A549 (cell line): ENCODE measurements at regions not wholly inside any gene's neighbourhood (a gene's known extent, or its start where the extent isn't known, plus 50 kb on each side); places are given as distances from the start of the nearest gene placed in this dataset.

Source experiments
- ATAC-seq, 2 experiments: fragments of 200-7000 bp in 1 of 2; fragments of >200 bp in 1 of 2; cut with Nextera tagmentation in 1 of 2; cut with Tn5 transposase in 1 of 2; 3 replicates each; pipeline versions ENCODE4 v1.8.0 to v1.9.1; 2018 to 2020; ENCODE audit warnings: mild to moderate bottlenecking in 1 of 2, moderate library complexity in 1 of 2
- CTCF ChIA-PET: fragments of 300-600 bp; sonication (Branson Sonifier 250); formaldehyde crosslinking; extraction: SDS; loops from one replicate; lab custom pipeline; 2021; ENCODE audit warnings: antibody characterized with exemption, inconsistent platforms; lab: Yijun Ruan, JAX
- POLR2A ChIA-PET: fragments of 350-600 bp; formaldehyde crosslinking; extraction: SDS; loops from one replicate; lab custom pipeline; 2021; ENCODE audit warnings: antibody characterized with exemption, inconsistent platforms; lab: Yijun Ruan, JAX
- DNase-seq, 2 experiments: peaks; one replicate each; pipeline versions ENCODE4 v3.0.0 to v3.0.0-alpha.2; 2011 to 2016; ENCODE audit warnings: low read depth in 1 of 2, low spot score in 1 of 2
- FAIRE-seq: peaks from 2 replicates; lab custom pipeline; 2011; peaks lifted over from hg19 to GRCh38; lab: Jason Lieb, UNC
- H3K27ac ChIP-seq, 2 experiments: fragments of >200 bp; sonication (Bioruptor Twin); formaldehyde crosslinking; 3 replicates each; pipeline ENCODE4 v1.5.1; 2016 to 2017
- H3K4me1 ChIP-seq: fragments of >200 bp; sonication (Bioruptor Twin); formaldehyde crosslinking; 3 replicates; pipeline ENCODE4 v1.6.1; 2016
- H3K4me2 ChIP-seq: fragments of >200 bp; sonication (Bioruptor Twin); formaldehyde crosslinking; 3 replicates; pipeline ENCODE4 v1.6.1; 2016
- H3K4me3 ChIP-seq: fragments of >200 bp; sonication (Bioruptor Twin); formaldehyde crosslinking; 3 replicates; pipeline ENCODE4 v1.5.1; 2016
- H3K9me3 ChIP-seq: fragments of >200 bp; sonication (Bioruptor Twin); formaldehyde crosslinking; 3 replicates; pipeline ENCODE4 v1.6.1; 2016
- BHLHE40 ChIP-seq: IDR thresholded peaks from 2 replicates; pipeline ENCODE4 v1.6.1; 2012; ENCODE audit warnings: low read depth, low read length, inconsistent platforms
- CBX8 ChIP-seq: fragments of 200-600 bp; sonication (generic); IDR thresholded peaks from 2 replicates; pipeline ENCODE4 v1.6.1; 2016
- CEBPB ChIP-seq, 2 experiments: fragments of >200 bp in 1 of 2; sonication (Bioruptor Twin) in 1 of 2; formaldehyde crosslinking in 1 of 2; IDR thresholded peaks; 2 replicates each; pipeline ENCODE4 v1.6.1; 2012 to 2016
- CHD4 ChIP-seq: fragments of 200-600 bp; sonication (generic); IDR thresholded peaks from 2 replicates; pipeline ENCODE4 v1.6.1; 2016; ENCODE audit warnings: antibody characterized with exemption, mild to moderate bottlenecking, borderline replicate concordance
- CTCF ChIP-seq: fragments of >200 bp; sonication (Bioruptor Twin); formaldehyde crosslinking; IDR thresholded peaks from 3 replicates; pipeline ENCODE4 v1.5.1; 2016
- EP300 ChIP-seq, 2 experiments: fragments of >200 bp; sonication (Bioruptor Twin); formaldehyde crosslinking; IDR thresholded peaks; 2 replicates in 1 of 2; 3 replicates in 1 of 2; pipeline ENCODE4 v1.6.1; 2016 to 2017
- ESRRA ChIP-seq: fragments of 150-350 bp; IDR thresholded peaks from 2 replicates; pipeline ENCODE4 v1.6.1; 2014; ENCODE audit warnings: mild to moderate bottlenecking, low read length, borderline replicate concordance
- FOSL2 ChIP-seq, 2 experiments: fragments of 450-650 bp in 1 of 2; fragments of >200 bp in 1 of 2; sonication (Bioruptor Twin) in 1 of 2; formaldehyde crosslinking; IDR thresholded peaks; 2 replicates each; pipeline versions ENCODE4 v1.5.0 to v1.6.1; 2016 to 2020; ENCODE audit warnings: mild to moderate bottlenecking in 1 of 2, moderate library complexity in 1 of 2
- FOXS1 ChIP-seq: fragments of 250-450 bp; sonication (Bioruptor Pico); IDR thresholded peaks from 2 replicates; pipeline ENCODE4 v1.5.0; 2020; ENCODE audit warnings: mild to moderate bottlenecking, moderate library complexity
- HES2 ChIP-seq: fragments of >200 bp; sonication (Bioruptor Twin); formaldehyde crosslinking; IDR thresholded peaks from 2 replicates; pipeline ENCODE4 v1.6.1; 2016
- JUN ChIP-seq, 2 experiments: fragments of >200 bp; sonication (Bioruptor Twin); formaldehyde crosslinking; IDR thresholded peaks; 2 replicates in 1 of 2; 3 replicates in 1 of 2; pipeline ENCODE4 v1.6.1; 2016 to 2017
- JUNB ChIP-seq: fragments of >200 bp; sonication (Bioruptor Twin); formaldehyde crosslinking; IDR thresholded peaks from 2 replicates; pipeline ENCODE4 v1.6.1; 2016
- KDM1A ChIP-seq: fragments of 200-600 bp; sonication (generic); IDR thresholded peaks from 2 replicates; pipeline ENCODE4 v1.6.1; 2016; ENCODE audit warnings: low read depth, mild to moderate bottlenecking
- KDM5A ChIP-seq: fragments of 200-600 bp; sonication (generic); IDR thresholded peaks from 2 replicates; pipeline ENCODE4 v1.6.1; 2016; ENCODE audit warnings: antibody characterized with exemption, mild to moderate bottlenecking
- MAX ChIP-seq: IDR thresholded peaks from 2 replicates; pipeline ENCODE4 v1.6.1; 2012
- MYC ChIP-seq: IDR thresholded peaks from 2 replicates; pipeline ENCODE4 v1.6.1; 2012; ENCODE audit warnings: mild to moderate bottlenecking, inconsistent platforms, low read length, improper control_type of control experiment, borderline replicate concordance
- PHF8 ChIP-seq: fragments of 200-600 bp; sonication (generic); IDR thresholded peaks from 2 replicates; pipeline ENCODE4 v1.6.1; 2016; ENCODE audit warnings: low read depth, mild to moderate bottlenecking, antibody characterized with exemption, moderate library complexity, borderline replicate concordance
- POLR2AphosphoS2 ChIP-seq: conservative IDR thresholded peaks from 2 replicates; pipeline ENCODE4 v1.6.1; 2012; ENCODE audit warnings: low read length, improper control_type of control experiment, inconsistent platforms
- RNF2 ChIP-seq: fragments of 200-600 bp; sonication (generic); IDR thresholded peaks from 2 replicates; pipeline ENCODE4 v1.6.1; 2016; ENCODE audit warnings: low read depth, mild to moderate bottlenecking, antibody characterized with exemption, moderate library complexity, borderline replicate concordance
- TFCP2L1 ChIP-seq: fragments of 250-450 bp; sonication (Bioruptor Pico); IDR thresholded peaks from 2 replicates; pipeline ENCODE4 v1.5.0; 2021; ENCODE audit warnings: mild to moderate bottlenecking
- TP53 ChIP-seq: fragments of 250-450 bp; sonication (Bioruptor Pico); IDR thresholded peaks from 2 replicates; pipeline ENCODE4 v1.5.0; 2021; ENCODE audit warnings: mild to moderate bottlenecking, moderate library complexity
- USF2 ChIP-seq: fragments of 450-650 bp; IDR thresholded peaks from 2 replicates; pipeline ENCODE4 v1.6.1; 2014; ENCODE audit warnings: antibody characterized with exemption
- ZNF302 ChIP-seq: fragments of 250-450 bp; sonication (Bioruptor Pico); IDR thresholded peaks from 2 replicates; pipeline ENCODE4 v1.9.0; 2021; ENCODE audit warnings: inconsistent platforms, mild to moderate bottlenecking, moderate library complexity
- WGBS: methylation state at CpG from one replicate; pipeline ENCODE4 v1.1.6; 2017; ENCODE audit errors: missing lambda C conversion rate; 5-methylcytosine and 5-hydroxymethylcytosine counted together

- no peak overlapping the region for H3K4me2 ChIP-seq
- no peaks in the 10 kb centered on the region for H3K9me3 ChIP-seq
- no peaks in the 10 kb centered on the region for H3K4me1 ChIP-seq
- FAIRE-seq (no peak), DNase-seq (no peak), ATAC-seq (no peak)
- no peak overlapping the region for H3K4me3 ChIP-seq
- POLR2A ChIA-PET, result no interaction called here
- no peak overlapping the region for H3K27ac ChIP-seq
- WGBS, result 66% methylated on average over 2 of the region's 2 CpGs
- CTCF ChIA-PET, result interaction anchor here (1.1 kb wide), 1 partner anchor 35 kb away, joined by 3 read pairs; no protein-coding TSS in a partner anchor
- TF ChIP-seq POLR2AphosphoS2 (no peak), KDM1A (no peak), KDM5A (no peak), HES2 (no peak), JUN (IDR thresholded peaks at IDR 0.05) (no peak), FOSL2 (IDR thresholded peaks at IDR 0.05) (no peak), FOSL2 (CRISPR knock-in tag; IDR thresholded peaks at IDR 0.05) (no peak), FOXS1 (CRISPR knock-in tag) (no peak), MYC (no peak), BHLHE40 (no peak)
These were observed 398.4 kb downstream of the NUAK1 start for GRCh38 chr12:105740369-105740768.

- 64% methylated on average over 9 of the region's 9 CpGs for WGBS
- TF ChIP-seq ESRRA (no peak), MYC (no peak), PHF8 (no peak), RNF2 (no peak), TFCP2L1 (CRISPR knock-in tag) (no peak), TP53 (CRISPR knock-in tag) (no peak), CBX8 (no peak)
- Histone ChIP-seq H3K4me2 (no peak overlapping the region), H3K9me3 (no peaks in the 10 kb centered on the region), H3K4me1 (no peaks in the 10 kb centered on the region), H3K27ac (no peak overlapping the region), H3K4me3 (no peak overlapping the region)
- FAIRE-seq, result no peak
- ATAC-seq, result no peak
- no peak for DNase-seq
- POLR2A ChIA-PET, result no interaction called here
- CTCF ChIA-PET, result interaction anchor here (0.9 to 1.1 kb wide), 2 partner anchors 36 to 397 kb away, joined by 3 read pairs; no protein-coding TSS in a partner anchor
These were observed 397.6 kb downstream of the NUAK1 start for GRCh38 chr12:105740970-105741725.

- no peak overlapping the region for H3K4me2 ChIP-seq
- 71% methylated on average over 9 of the region's 9 CpGs for WGBS
These were observed 396.8 kb downstream of the NUAK1 start for GRCh38 chr12:105741786-105742566.

More at GRCh38 chr12:105741786-105742566, 396.8 kb downstream of the NUAK1 start:
- Histone ChIP-seq H3K9me3 (no peaks in the 10 kb centered on the region), H3K27ac (no peak overlapping the region), H3K4me3 (no peak overlapping the region), H3K4me1 (no peaks in the 10 kb centered on the region)
- FAIRE-seq, result no peak
- no peak for ATAC-seq
- DNase-seq, result no peak
- POLR2A ChIA-PET, result no interaction called here
- TF ChIP-seq CTCF, result no peak
- no peak for TF ChIP-seq JUNB
- TF ChIP-seq CEBPB (IDR thresholded peaks at IDR 0.05), result no peak
- TF ChIP-seq FOSL2 (IDR thresholded peaks at IDR 0.05), result no peak
- no peak for TF ChIP-seq FOSL2 (CRISPR knock-in tag; IDR thresholded peaks at IDR 0.05)
- no peak for TF ChIP-seq USF2
- TF ChIP-seq CHD4, result no peak
- TF ChIP-seq KDM5A, result no peak
- no peak for TF ChIP-seq MAX
- TF ChIP-seq EP300 (IDR thresholded peaks at IDR 0.05), result no peak
- no peak for TF ChIP-seq ZNF302 (CRISPR knock-in tag)
- no peak for TF ChIP-seq KDM1A
- TF ChIP-seq, all 56 proteins: peak for 0
- CTCF ChIA-PET, result interaction anchor here (0.9 kb wide), 1 partner anchor 396 kb away, joined by 3 read pairs; no protein-coding TSS in a partner anchor
